Caco-2 (cell line): ENCODE measurements at regions not wholly inside any gene's neighbourhood (a gene's known extent, or its start where the extent isn't known, plus 50 kb on each side); places are given as distances from the start of the nearest gene placed in this dataset.

Experiments used
- BruUV-seq: library from RNA; stranded (reverse); fragments of 400-500 nt; replicated peaks from 2 replicates; lab custom pipeline; 2021; lab: Mats Ljungman, UMichigan
- CTCF ChIA-PET: fragments of 300-600 bp; sonication (Branson Sonifier 250); formaldehyde crosslinking; loops from one replicate; lab custom pipeline; 2022; ENCODE audit warnings: antibody characterized with exemption; lab: Charles Lee
- POLR2A ChIA-PET: fragments of 300-600 bp; sonication (Branson Sonifier 250); formaldehyde crosslinking; loops from one replicate; lab custom pipeline; 2022; ENCODE audit warnings: antibody characterized with exemption; lab: Charles Lee
- DNase-seq, 2 experiments: peaks; one replicate each; pipeline versions ENCODE4 v3.0.0 to v3.0.0-alpha.2; 2020 to 2022
- H3K27me3 ChIP-seq: replicated peaks from 2 replicates; pipeline ENCODE4 v1.6.0; 2011; ENCODE audit warnings: low read length; ENCODE audit not compliant: control insufficient read depth, insufficient read depth
- H3K36me3 ChIP-seq: 2 replicates; pipeline ENCODE4 v1.5.1; 2011; ENCODE audit warnings: low read length; ENCODE audit not compliant: control insufficient read depth, insufficient read depth
- H3K4me1 ChIP-seq: fragments of 250-450 bp; sonication (Bioruptor Pico); 2 replicates; pipeline ENCODE4 v1.5.1; 2020; ENCODE audit warnings: mild to moderate bottlenecking
- H3K4me3 ChIP-seq: 2 replicates; pipeline ENCODE4 v1.5.1; 2011; ENCODE audit warnings: low read depth, mild to moderate bottlenecking, control low read depth, low read length
- H3K9me3 ChIP-seq: fragments of 250-450 bp; sonication (Bioruptor Pico); 2 replicates; pipeline ENCODE4 v1.5.1; 2020; ENCODE audit warnings: mild to moderate bottlenecking, moderate library complexity
- H3K27ac Mint-ChIP-seq: one replicate; pipeline ENCODE4 v1.8.0; 2022; ENCODE audit warnings: mixed read lengths; ENCODE audit not compliant: unreplicated experiment
- H3K27me3 Mint-ChIP-seq: one replicate; pipeline ENCODE4 v1.8.0; 2022; ENCODE audit warnings: mixed read lengths; ENCODE audit not compliant: insufficient read depth, unreplicated experiment
- H3K36me3 Mint-ChIP-seq: one replicate; pipeline ENCODE4 v1.8.0; 2022; ENCODE audit warnings: mild to moderate bottlenecking, mixed read lengths; ENCODE audit not compliant: insufficient read depth, unreplicated experiment
- H3K4me1 Mint-ChIP-seq: one replicate; pipeline ENCODE4 v1.8.0; 2022; ENCODE audit warnings: low read depth, mixed read lengths; ENCODE audit not compliant: unreplicated experiment
- H3K4me3 Mint-ChIP-seq: one replicate; pipeline ENCODE4 v1.8.0; 2022; ENCODE audit warnings: mild to moderate bottlenecking, moderate library complexity, mixed read lengths; ENCODE audit not compliant: unreplicated experiment
- H3K9me3 Mint-ChIP-seq: one replicate; pipeline ENCODE4 v1.8.0; 2022; ENCODE audit warnings: mixed read lengths; ENCODE audit not compliant: unreplicated experiment
- intact Hi-C: fragments of 100-400 bp; cut with micrococcal nuclease; formaldehyde crosslinking; loops from one replicate; pipeline ENCODE4 v1.10.0; 2022; ENCODE audit not compliant: unreplicated experiment
- TF ChIP-seq, protein P1 (sequence below), 2 experiments: fragments of 200-600 bp in 1 of 2; IDR thresholded peaks; 1 replicate in 1 of 2; 2 replicates in 1 of 2; pipeline versions ENCODE4 v1.5.1 to v1.8.0; 2011 to 2022; ENCODE audit warnings: antibody characterized with exemption in 1 of 2, control low read depth in 1 of 2, inconsistent platforms in 1 of 2, low read depth in 1 of 2, low read length in 1 of 2, mild to moderate bottlenecking in 1 of 2, moderate library complexity in 1 of 2; ENCODE audit not compliant: insufficient read depth in 1 of 2, severe bottlenecking in 1 of 2, unreplicated experiment in 1 of 2

DNA sequence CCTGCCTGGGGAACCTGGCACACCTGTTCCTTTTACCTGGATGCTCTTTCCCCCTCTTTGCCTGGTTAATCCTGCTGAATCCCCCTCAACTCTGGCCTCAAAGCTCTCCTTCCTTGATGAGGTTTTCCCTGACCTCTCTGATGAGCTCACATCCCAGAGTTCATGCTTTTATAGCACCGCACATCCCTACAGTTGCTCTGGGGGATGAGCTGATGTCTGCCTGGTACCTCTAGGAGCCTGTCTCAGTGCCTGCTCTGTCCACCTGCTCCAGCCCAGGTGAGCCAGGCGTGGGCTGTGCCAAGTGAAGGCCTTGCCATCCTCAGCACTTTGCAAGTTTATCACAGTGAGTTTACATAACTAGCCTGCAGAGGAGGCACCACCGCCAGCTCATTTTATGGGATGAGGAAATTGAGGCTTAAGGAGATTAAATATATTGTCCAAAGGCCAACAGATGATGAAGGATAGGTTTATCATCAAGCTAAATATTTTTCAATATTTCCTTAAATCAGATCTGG, 58.6 kb upstream of the TMPRSS2 start:
- CTCF ChIA-PET = no interaction called here
- intact Hi-C loops = no loop called here
- TF ChIP-seq, protein P1, sequence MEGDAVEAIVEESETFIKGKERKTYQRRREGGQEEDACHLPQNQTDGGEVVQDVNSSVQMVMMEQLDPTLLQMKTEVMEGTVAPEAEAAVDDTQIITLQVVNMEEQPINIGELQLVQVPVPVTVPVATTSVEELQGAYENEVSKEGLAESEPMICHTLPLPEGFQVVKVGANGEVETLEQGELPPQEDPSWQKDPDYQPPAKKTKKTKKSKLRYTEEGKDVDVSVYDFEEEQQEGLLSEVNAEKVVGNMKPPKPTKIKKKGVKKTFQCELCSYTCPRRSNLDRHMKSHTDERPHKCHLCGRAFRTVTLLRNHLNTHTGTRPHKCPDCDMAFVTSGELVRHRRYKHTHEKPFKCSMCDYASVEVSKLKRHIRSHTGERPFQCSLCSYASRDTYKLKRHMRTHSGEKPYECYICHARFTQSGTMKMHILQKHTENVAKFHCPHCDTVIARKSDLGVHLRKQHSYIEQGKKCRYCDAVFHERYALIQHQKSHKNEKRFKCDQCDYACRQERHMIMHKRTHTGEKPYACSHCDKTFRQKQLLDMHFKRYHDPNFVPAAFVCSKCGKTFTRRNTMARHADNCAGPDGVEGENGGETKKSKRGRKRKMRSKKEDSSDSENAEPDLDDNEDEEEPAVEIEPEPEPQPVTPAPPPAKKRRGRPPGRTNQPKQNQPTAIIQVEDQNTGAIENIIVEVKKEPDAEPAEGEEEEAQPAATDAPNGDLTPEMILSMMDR (IDR thresholded peaks at IDR 0.05; ENCODE audit: insufficient read depth in 1 of 2, low read depth in 1 of 2, low read length in 1 of 2, severe bottlenecking in 1 of 2, unreplicated experiment in 1 of 2) = no peak

GRCh38 chr21:41565550-41565949, 57.6 kb upstream of the TMPRSS2 start:
- Mint-ChIP-seq H3K27ac (no peak overlapping the region), H3K4me3 (no peak overlapping the region)
- POLR2A ChIA-PET = no interaction called here

More for the DNA sequence above, 58.6 kb upstream of the TMPRSS2 start:
- H3K4me1 Mint-ChIP-seq = peaks cover 6% of the 10 kb centered on the region
- no peaks in the 10 kb centered on the region for H3K36me3 Mint-ChIP-seq
- Histone ChIP-seq H3K9me3 (0 out of 2 replicates have a peak, but pooled peaks cover under 1% of the 10 kb centered on the region), H3K4me3 (no peak overlapping the region), H3K27me3 (no peaks in the 10 kb centered on the region), H3K4me1 (no peaks in the 10 kb centered on the region), H3K36me3 (no peaks in the 10 kb centered on the region)
- H3K9me3 Mint-ChIP-seq = no peaks in the 10 kb centered on the region
- H3K4me3 Mint-ChIP-seq = no peak overlapping the region
- POLR2A ChIA-PET = no interaction called here
- BruUV-seq = no TSS peak
- DNase-seq = no peak
- H3K27me3 Mint-ChIP-seq = no peaks in the 10 kb centered on the region
- H3K27ac Mint-ChIP-seq = no peak overlapping the region

DNA sequence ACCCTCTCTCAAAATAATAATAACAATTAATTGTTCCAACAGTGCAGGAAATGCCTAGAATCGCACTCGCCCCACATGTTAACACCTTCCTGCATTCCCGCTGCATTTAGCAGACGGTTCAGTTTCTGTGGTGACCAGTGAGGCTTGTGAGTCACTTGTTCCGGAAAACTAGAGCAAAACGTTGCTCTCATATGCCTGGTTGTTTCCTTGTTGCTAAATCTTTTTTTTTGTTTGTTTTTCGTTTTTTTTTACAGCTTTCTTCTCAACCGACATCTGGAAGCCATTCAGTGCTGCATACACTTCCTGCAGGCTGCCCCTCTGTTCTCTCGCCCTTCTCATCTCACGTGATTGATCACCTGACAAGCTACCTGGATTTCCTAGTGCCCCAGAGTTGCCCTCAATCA, 56.9 kb upstream of the TMPRSS2 start:
- no peaks in the 10 kb centered on the region for H3K36me3 ChIP-seq
- H3K9me3 Mint-ChIP-seq = no peaks in the 10 kb centered on the region
- H3K27me3 ChIP-seq = no peaks in the 10 kb centered on the region
- no peaks in the 10 kb centered on the region for H3K9me3 ChIP-seq
- no peak overlapping the region for H3K27ac Mint-ChIP-seq
- no peaks in the 10 kb centered on the region for H3K36me3 Mint-ChIP-seq
- TF ChIP-seq, protein P1 (IDR thresholded peaks at IDR 0.05; ENCODE audit: insufficient read depth in 1 of 2, low read depth in 1 of 2, low read length in 1 of 2, severe bottlenecking in 1 of 2, unreplicated experiment in 1 of 2) = no peak
- H3K4me3 ChIP-seq = no peak overlapping the region
- no TSS peak for BruUV-seq
- H3K4me3 Mint-ChIP-seq = no peak overlapping the region
- no peak for DNase-seq
- ChIA-PET CTCF (interaction anchor here (0.6 kb wide), 1 partner anchor 68 kb away, joined by 3 read pairs; no protein-coding TSS in a partner anchor), POLR2A (no interaction called here)
- peaks cover 6% of the 10 kb centered on the region for H3K4me1 Mint-ChIP-seq
- no peaks in the 10 kb centered on the region for H3K4me1 ChIP-seq
- no peaks in the 10 kb centered on the region for H3K27me3 Mint-ChIP-seq
- intact Hi-C loops = no loop called here

More at GRCh38 chr21:41565550-41565949, 57.6 kb upstream of the TMPRSS2 start:
- BruUV-seq = no TSS peak
- no peaks in the 10 kb centered on the region for H3K36me3 Mint-ChIP-seq
- no peaks in the 10 kb centered on the region for H3K27me3 Mint-ChIP-seq
- no peaks in the 10 kb centered on the region for H3K9me3 Mint-ChIP-seq
- H3K9me3 ChIP-seq = no peaks in the 10 kb centered on the region
- no peaks in the 10 kb centered on the region for H3K36me3 ChIP-seq
- no peaks in the 10 kb centered on the region for H3K27me3 ChIP-seq
- H3K4me1 ChIP-seq = no peaks in the 10 kb centered on the region
- CTCF ChIA-PET = no interaction called here
- no peak overlapping the region for H3K4me3 ChIP-seq
- H3K4me1 Mint-ChIP-seq = peaks cover 6% of the 10 kb centered on the region
- no peak for DNase-seq
- TF ChIP-seq, protein P1 (IDR thresholded peaks at IDR 0.05; ENCODE audit: insufficient read depth in 1 of 2, low read depth in 1 of 2, low read length in 1 of 2, severe bottlenecking in 1 of 2, unreplicated experiment in 1 of 2) = no peak
- intact Hi-C loops = no loop called here
